Umbilical cord (tissue), 1 donor: ENCODE measurements at regions not wholly inside any gene's neighbourhood (a gene's known extent, or its start where the extent isn't known, plus 50 kb on each side); places are given as distances from the start of the nearest gene placed in this dataset.

Experiments used
- DNase-seq: peaks from one replicate; pipeline ENCODE4 v3.0.0-alpha.2; 2015; ENCODE audit warnings: low spot score

GRCh38 chr2:42933824-42934254, 141.5 kb upstream of the HAAO start:
- no peak for DNase-seq

GRCh38 chr2:42932271-42933151, 140.1 kb upstream of the HAAO start:
- no peak for DNase-seq

- no peak for DNase-seq
Observed at GRCh38 chr2:42931818-42932195, 139.4 kb upstream of the HAAO start.

GRCh38 chr2:42931146-42931817, 138.9 kb upstream of the HAAO start:
- no peak for DNase-seq

GRCh38 chr2:42930025-42930581, 137.7 kb upstream of the HAAO start:
- DNase-seq, result peak; percentile 36

- no peak for DNase-seq
Observed at GRCh38 chr2:42929546-42930024, 137.2 kb upstream of the HAAO start.

- peak; percentile 81 for DNase-seq
Observed at GRCh38 chr2:42928692-42929545, 136.5 kb upstream of the HAAO start.

- DNase-seq, result no peak
Observed at GRCh38 chr2:42928161-42928691, 135.8 kb upstream of the HAAO start.

GRCh38 chr2:42927334-42928160, 135.2 kb upstream of the HAAO start:
- DNase-seq, result no peak

- no peak for DNase-seq
Observed at GRCh38 chr2:42926434-42927333, 134.3 kb upstream of the HAAO start.

GRCh38 chr2:42925742-42926433, 133.5 kb upstream of the HAAO start:
- peak; percentile 38 for DNase-seq

GRCh38 chr2:42924418-42924886, 132.1 kb upstream of the HAAO start:
- no peak for DNase-seq

- DNase-seq, result no peak
Observed at GRCh38 chr2:42923580-42924417, 131.4 kb upstream of the HAAO start.

- peak; percentile 93 for DNase-seq
Observed at GRCh38 chr2:42922790-42923579, 130.6 kb upstream of the HAAO start.

- no peak for DNase-seq
Observed at GRCh38 chr2:42922293-42922692, 129.9 kb upstream of the HAAO start.

GRCh38 chr2:42921721-42922120, 129.3 kb upstream of the HAAO start:
- DNase-seq, result no peak

- no peak for DNase-seq
Observed at GRCh38 chr2:42921147-42921520, 128.8 kb upstream of the HAAO start.
